NCI-H510A treated with DMSO at 0.1 percent for 48 hours (cell line): ENCODE measurements at regions not wholly inside any gene's neighbourhood (a gene's known extent, or its start where the extent isn't known, plus 50 kb on each side); places are given as distances from the start of the nearest gene placed in this dataset.
A peak's percentile ranks its signal among the peaks of the same experiment; 100 is the strongest.

Source experiments
- DNase-seq: peaks from one replicate; lab custom pipeline; 2025; lab: John Stamatoyannopoulos, UW

- no peak for DNase-seq
These were observed 58.6 kb downstream of the LIG4 start for GRCh38 chr13:108156749-108157148.

- DNase-seq, result peak; percentile 70
These were observed 59.9 kb downstream of the LIG4 start for GRCh38 chr13:108155185-108156106.

- DNase-seq, result peak; percentile 83
These were observed 60.9 kb downstream of the LIG4 start for GRCh38 chr13:108154421-108154858.

GRCh38 chr13:108146642-108147041 lies 68.7 kb downstream of the LIG4 start:
- no peak for DNase-seq

GRCh38 chr13:108142702-108143436 lies 72.5 kb downstream of the LIG4 start:
- DNase-seq, result no peak

- no peak for DNase-seq
These were observed 78.2 kb downstream of the LIG4 start for GRCh38 chr13:108137176-108137575.

GRCh38 chr13:108127406-108127805 lies 87.9 kb downstream of the LIG4 start:
- no peak for DNase-seq

GRCh38 chr13:108126056-108126455 lies 89.3 kb downstream of the LIG4 start:
- no peak for DNase-seq

GRCh38 chr13:108121406-108121805 lies 93.9 kb downstream of the LIG4 start:
- DNase-seq, result no peak

GRCh38 chr13:108120856-108121255 lies 94.5 kb downstream of the LIG4 start:
- no peak for DNase-seq

- DNase-seq, result no peak
These were observed 95.0 kb downstream of the LIG4 start for GRCh38 chr13:108120302-108120701.

GRCh38 chr13:108115738-108116137 lies 99.6 kb downstream of the LIG4 start:
- no peak for DNase-seq

GRCh38 chr13:108113407-108113806 lies 101.9 kb downstream of the LIG4 start:
- DNase-seq, result no peak

- DNase-seq, result no peak
These were observed 110.6 kb downstream of the LIG4 start for GRCh38 chr13:108104736-108105135.

GRCh38 chr13:108102771-108103170 lies 112.6 kb downstream of the LIG4 start:
- no peak for DNase-seq

- no peak for DNase-seq
These were observed 118.9 kb downstream of the LIG4 start for GRCh38 chr13:108096301-108096915.

GRCh38 chr13:108095036-108095435 lies 120.3 kb downstream of the LIG4 start:
- DNase-seq, result no peak

GRCh38 chr13:108093616-108094015 lies 121.7 kb downstream of the LIG4 start:
- no peak for DNase-seq

- DNase-seq, result no peak
These were observed 127.5 kb downstream of the LIG4 start for GRCh38 chr13:108087810-108088209.

- no peak for DNase-seq
These were observed 128.7 kb downstream of the LIG4 start for GRCh38 chr13:108086678-108087077.

GRCh38 chr13:108084840-108085239 lies 130.5 kb downstream of the LIG4 start:
- DNase-seq, result no peak

GRCh38 chr13:108083056-108083455 lies 132.3 kb downstream of the LIG4 start:
- DNase-seq, result no peak

GRCh38 chr13:108082481-108082880 lies 132.9 kb downstream of the LIG4 start:
- no peak for DNase-seq
